Fibroblast of pulmonary artery (primary cell): ENCODE measurements at regions not wholly inside any gene's neighbourhood (a gene's known extent, or its start where the extent isn't known, plus 50 kb on each side); places are given as distances from the start of the nearest gene placed in this dataset.
"Not testable (repeated sequence)": the region's sequence is repeated elsewhere in the genome, so short reads cannot be mapped to it uniquely, and the experiment has no call there.

Source experiments
- DNase-seq: peaks from one replicate; pipeline ENCODE4 v3.0.0-alpha.2; 2010; ENCODE audit warnings: low read depth
- H3K4me3 ChIP-seq: replicated peaks from 2 replicates; pipeline ENCODE4 v1.5.1; 2011; ENCODE audit warnings: low read depth, mild to moderate bottlenecking, control low read depth, low read length, moderate library complexity
- TF ChIP-seq, protein P1 (sequence below): IDR thresholded peaks from 2 replicates; pipeline ENCODE4 v1.5.1; 2011; ENCODE audit warnings: mild to moderate bottlenecking, control low read depth, low read length, inconsistent platforms; ENCODE audit errors: missing control alignments

GRCh38 chr5:138696501-138696900 is 56.7 kb upstream of the CTNNA1 start:
- H3K4me3 ChIP-seq: no peak overlapping the region
- TF ChIP-seq, protein P1, sequence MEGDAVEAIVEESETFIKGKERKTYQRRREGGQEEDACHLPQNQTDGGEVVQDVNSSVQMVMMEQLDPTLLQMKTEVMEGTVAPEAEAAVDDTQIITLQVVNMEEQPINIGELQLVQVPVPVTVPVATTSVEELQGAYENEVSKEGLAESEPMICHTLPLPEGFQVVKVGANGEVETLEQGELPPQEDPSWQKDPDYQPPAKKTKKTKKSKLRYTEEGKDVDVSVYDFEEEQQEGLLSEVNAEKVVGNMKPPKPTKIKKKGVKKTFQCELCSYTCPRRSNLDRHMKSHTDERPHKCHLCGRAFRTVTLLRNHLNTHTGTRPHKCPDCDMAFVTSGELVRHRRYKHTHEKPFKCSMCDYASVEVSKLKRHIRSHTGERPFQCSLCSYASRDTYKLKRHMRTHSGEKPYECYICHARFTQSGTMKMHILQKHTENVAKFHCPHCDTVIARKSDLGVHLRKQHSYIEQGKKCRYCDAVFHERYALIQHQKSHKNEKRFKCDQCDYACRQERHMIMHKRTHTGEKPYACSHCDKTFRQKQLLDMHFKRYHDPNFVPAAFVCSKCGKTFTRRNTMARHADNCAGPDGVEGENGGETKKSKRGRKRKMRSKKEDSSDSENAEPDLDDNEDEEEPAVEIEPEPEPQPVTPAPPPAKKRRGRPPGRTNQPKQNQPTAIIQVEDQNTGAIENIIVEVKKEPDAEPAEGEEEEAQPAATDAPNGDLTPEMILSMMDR: no peak
- DNase-seq: peak; percentile 91

- no peak overlapping the region for H3K4me3 ChIP-seq
- TF ChIP-seq, protein P1: no peak
- no peak for DNase-seq
Measured at GRCh38 chr5:138695781-138696180, 57.4 kb upstream of the CTNNA1 start.

- TF ChIP-seq, protein P1: no peak
- DNase-seq: no peak
- no peak overlapping the region for H3K4me3 ChIP-seq
Measured at GRCh38 chr5:138694146-138694545, 59.1 kb upstream of the CTNNA1 start.

DNA sequence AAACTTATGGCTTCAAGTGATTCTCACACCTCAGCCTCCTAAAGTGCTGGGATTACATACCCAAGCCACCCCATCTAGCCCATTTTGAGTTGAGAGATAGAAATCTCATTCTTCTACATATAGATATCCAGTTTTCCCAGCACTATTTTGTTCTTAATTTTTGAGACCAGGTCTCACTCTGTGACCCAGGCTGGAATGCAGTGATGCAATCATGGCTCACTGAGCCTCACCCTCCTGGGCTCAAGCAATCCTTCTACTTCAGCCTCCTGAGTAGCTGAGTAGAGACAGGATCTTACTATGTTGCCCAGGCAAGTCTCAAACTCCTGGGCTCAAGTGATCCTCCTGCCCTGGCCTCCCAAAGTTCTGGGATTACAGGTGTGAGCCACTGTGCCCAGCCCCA is 60.9 kb upstream of the CTNNA1 start:
- H3K4me3 ChIP-seq: no peak overlapping the region
- DNase-seq: no peak
- TF ChIP-seq, protein P1: no peak

GRCh38 chr5:138686668-138687067 is 66.6 kb upstream of the CTNNA1 start:
- no peak overlapping the region for H3K4me3 ChIP-seq
- peak; percentile 60 for DNase-seq
- TF ChIP-seq, protein P1: no peak

GRCh38 chr5:138685193-138685745 is 68.0 kb upstream of the CTNNA1 start:
- no peak for DNase-seq
- H3K4me3 ChIP-seq: no peak overlapping the region
- TF ChIP-seq, protein P1: no peak

GRCh38 chr5:138682462-138682861 is 70.8 kb upstream of the CTNNA1 start:
- not testable (repeated sequence) for DNase-seq, H3K4me3 ChIP-seq

DNA sequence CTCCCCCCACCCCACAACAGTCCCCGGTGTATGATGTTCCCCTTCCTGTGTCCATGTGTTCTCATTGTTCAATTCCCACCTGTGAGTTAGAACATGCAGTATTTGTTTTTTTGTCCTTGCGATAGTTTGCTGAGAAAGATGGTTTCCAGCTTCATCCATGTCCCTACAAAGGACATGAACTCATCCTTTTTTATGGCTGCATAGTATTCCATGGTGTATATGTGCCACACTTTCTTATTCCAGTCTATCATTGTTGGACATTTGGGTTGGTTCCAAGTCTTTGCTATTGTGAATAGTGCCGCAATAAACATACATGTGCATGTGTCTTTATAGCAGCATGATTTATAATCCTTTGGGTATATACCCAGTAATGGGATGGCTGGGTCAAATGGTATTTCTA is 74.4 kb upstream of the CTNNA1 start:
- not testable (repeated sequence) for H3K4me3 ChIP-seq, DNase-seq
